Left lung (tissue), 4 donors: ENCODE measurements at regions not wholly inside any gene's neighbourhood (a gene's known extent, or its start where the extent isn't known, plus 50 kb on each side); places are given as distances from the start of the nearest gene placed in this dataset.

ENCODE experiments used
- ATAC-seq: fragments of 200-7000 bp; cut with Tn5 transposase; one replicate; pipeline ENCODE4 v1.9.1; 2020; ENCODE audit warnings: moderate library complexity
- DNase-seq, 4 donors: peaks; one replicate each; pipeline ENCODE4 v3.0.0-alpha.2; 2013 to 2020
- H3K27ac ChIP-seq, 2 donors: fragments of 200-600 bp; sonication (generic) in 1 of 2; one replicate each; pipeline versions ENCODE4 v1.5.0 to v1.8.0; 2020 to 2021
- H3K27me3 ChIP-seq, 2 donors: fragments of 200-600 bp; sonication (generic) in 1 of 2; one replicate each; pipeline versions ENCODE4 v1.5.0 to v1.8.0; 2020 to 2021
- H3K36me3 ChIP-seq, 2 donors: fragments of 200-600 bp; sonication (generic) in 1 of 2; one replicate each; pipeline versions ENCODE4 v1.5.0 to v1.8.0; 2020 to 2021
- H3K4me1 ChIP-seq, 2 donors: fragments of 200-600 bp; one replicate each; pipeline ENCODE4 v1.8.0; 2021
- H3K4me3 ChIP-seq, 2 donors: fragments of 200-600 bp; sonication (generic) in 1 of 2; one replicate each; pipeline versions ENCODE4 v1.5.0 to v1.8.0; 2020 to 2021; ENCODE audit warnings: mild to moderate bottlenecking in 1 of 2
- H3K9me3 ChIP-seq, 2 donors: fragments of 200-600 bp; sonication (generic) in 1 of 2; one replicate each; pipeline versions ENCODE4 v1.5.0 to v1.8.0; 2020 to 2021
- CTCF ChIP-seq, 2 donors: fragments of 200-600 bp; sonication (generic) in 1 of 2; IDR thresholded peaks; one replicate each; pipeline versions ENCODE4 v1.5.0 to v1.8.0; 2021; ENCODE audit warnings: antibody characterized with exemption in 2 of 2
- intact Hi-C, 2 donors: fragments of 100-400 bp; cut with DNase I; formaldehyde crosslinking; loops; one replicate each; pipeline versions ENCODE4 v1.11.2 to v1.14.2; 2022
- donor health status: DM: no; HTN: yes; CAD: no.
- donor health status: DM: no; HTN: no; CAD: no.

GRCh38 chr4:4631150-4631549 is 89.3 kb upstream of the STX18 start:
- Histone ChIP-seq H3K27ac (no peak overlapping the region), H3K9me3 (no peaks in the 10 kb centered on the region), H3K4me3 (no peak overlapping the region), H3K4me1 (no peaks in the 10 kb centered on the region), H3K36me3 (no peaks in the 10 kb centered on the region), H3K27me3 (no peaks in the 10 kb centered on the region)
- TF ChIP-seq CTCF (IDR thresholded peaks at IDR 0.05), result no peak
- no peak for DNase-seq
- no peak for ATAC-seq
- intact Hi-C loops, result no loop called here

- no peak for TF ChIP-seq CTCF (IDR thresholded peaks at IDR 0.05)
- no peak for ATAC-seq
- Histone ChIP-seq H3K9me3 (no peaks in the 10 kb centered on the region), H3K4me1 (no peaks in the 10 kb centered on the region), H3K4me3 (no peak overlapping the region), H3K27ac (no peak overlapping the region), H3K27me3 (no peaks in the 10 kb centered on the region), H3K36me3 (no peaks in the 10 kb centered on the region)
- intact Hi-C loops, result no loop called here
- DNase-seq, result no peak
These were observed 86.1 kb upstream of the STX18 start for GRCh38 chr4:4627906-4628305.

- Histone ChIP-seq H3K36me3 (no peaks in the 10 kb centered on the region), H3K27ac (no peak overlapping the region), H3K9me3 (no peaks in the 10 kb centered on the region), H3K4me1 (no peaks in the 10 kb centered on the region), H3K27me3 (no peaks in the 10 kb centered on the region), H3K4me3 (no peak overlapping the region)
- DNase-seq, result no peak
- no peak for TF ChIP-seq CTCF (IDR thresholded peaks at IDR 0.05)
- no peak for ATAC-seq
- intact Hi-C loops, result no loop called here
These were observed 85.3 kb upstream of the STX18 start for GRCh38 chr4:4627111-4627510.

GRCh38 chr4:4625488-4625887 is 83.6 kb upstream of the STX18 start:
- ATAC-seq, result peak; percentile 49
- H3K27ac ChIP-seq, result no peak overlapping the region
- H3K4me3 ChIP-seq, result no peak overlapping the region
- intact Hi-C loops, result no loop called here
- no peak for DNase-seq
- H3K27me3 ChIP-seq, result no peaks in the 10 kb centered on the region
- TF ChIP-seq CTCF (IDR thresholded peaks at IDR 0.05), result no peak
- no peaks in the 10 kb centered on the region for H3K9me3 ChIP-seq
- H3K36me3 ChIP-seq, result no peaks in the 10 kb centered on the region
- H3K4me1 ChIP-seq, result no peaks in the 10 kb centered on the region

- H3K9me3 ChIP-seq, result no peaks in the 10 kb centered on the region
- H3K36me3 ChIP-seq, result no peaks in the 10 kb centered on the region
- H3K4me1 ChIP-seq, result no peaks in the 10 kb centered on the region
- no peak for ATAC-seq
- H3K27me3 ChIP-seq, result no peaks in the 10 kb centered on the region
- no peak for DNase-seq
- H3K4me3 ChIP-seq, result no peak overlapping the region
- no peak for TF ChIP-seq CTCF (IDR thresholded peaks at IDR 0.05)
- H3K27ac ChIP-seq, result no peak overlapping the region
- intact Hi-C loops, result no loop called here
These were observed 82.5 kb upstream of the STX18 start for GRCh38 chr4:4624276-4624897.
